ENCODE measurements at regions not wholly inside any gene's neighbourhood (a gene's known extent, or its start where the extent isn't known, plus 50 kb on each side); places are given as distances from the start of the nearest gene placed in this dataset.

GRCh38 chr6:158903801-158904200 lies 84.6 kb upstream of the EZR start:
- Histone ChIP-seq H2BK15ac (ENCODE audit: low read depth, low read length) (no peak overlapping the region), H2BK20ac (ENCODE audit: low read depth, low read length) (no peak overlapping the region), H2AK5ac (ENCODE audit: low read depth, low read length) (no peak overlapping the region), H4K8ac (ENCODE audit: low read depth in 2 of 2, low read length in 2 of 2) (no peak overlapping the region), H3K9me1 (ENCODE audit: insufficient read depth, low read length) (no peaks in the 10 kb centered on the region), H3K27me3 (ENCODE audit: control insufficient read depth, insufficient read depth, low read length) (no peaks in the 10 kb centered on the region), H3K9ac (ENCODE audit: low read depth, low read length) (no peak overlapping the region), H4K20me1 (ENCODE audit: insufficient read depth, low read length) (no peaks in the 10 kb centered on the region), H3K4ac (ENCODE audit: low read depth, low read length) (no peak overlapping the region), H3K36me3 (ENCODE audit: control insufficient read depth, insufficient read depth, low read length) (no peaks in the 10 kb centered on the region), H3K18ac (ENCODE audit: low read depth, low read length) (no peak overlapping the region), H4K91ac (ENCODE audit: insufficient read depth, low read depth, low read length) (no peak overlapping the region), H3K23ac (ENCODE audit: low read depth, low read length) (no peak overlapping the region), H3K9me3 (ENCODE audit: control insufficient read depth, insufficient read depth, low read length) (peaks cover 9% of the 10 kb centered on the region), H2BK120ac (ENCODE audit: low read depth, low read length) (no peak overlapping the region), H3K4me1 (ENCODE audit: control insufficient read depth, insufficient read depth, low read length) (no peaks in the 10 kb centered on the region), H4K5ac (ENCODE audit: low read depth, low read length) (no peak overlapping the region), H3K4me2 (ENCODE audit: low read depth, low read length) (no peak overlapping the region), H3K14ac (replicated peaks; ENCODE audit: low read depth, low read length) (no peak overlapping the region), H3K79me1 (ENCODE audit: low read depth in 1 of 2, low read length in 2 of 2) (no peaks in the 10 kb centered on the region), H2AFZ (replicated peaks; ENCODE audit: low read length, poor library complexity) (no peak overlapping the region), H3K27ac (ENCODE audit: insufficient read depth, low read length) (no peak overlapping the region), H2AK9ac (replicated peaks; ENCODE audit: low read depth, low read length, poor library complexity) (no peak overlapping the region), H3K4me3 (ENCODE audit: insufficient read depth, low read depth, low read length) (no peak overlapping the region), H2BK5ac (ENCODE audit: low read depth, low read length, poor library complexity, severe bottlenecking) (no peak overlapping the region), H3K56ac (ENCODE audit: extremely low read depth, insufficient read depth, low read length) (no peak overlapping the region)
- TF ChIP-seq RCOR1 (IDR thresholded peaks at IDR 0.05; ENCODE audit: insufficient replicate concordance, low read length) (no peak), CEBPB (IDR thresholded peaks at IDR 0.05; ENCODE audit: low read depth, low read length) (no peak), MAZ (IDR thresholded peaks at IDR 0.05; ENCODE audit: borderline replicate concordance, low read depth, low read length) (no peak), RFX5 (IDR thresholded peaks at IDR 0.05; ENCODE audit: low read depth, low read length) (no peak), FOS (IDR thresholded peaks at IDR 0.05; ENCODE audit: low read depth, low read length) (no peak), POLR2A (IDR thresholded peaks at IDR 0.05; ENCODE audit: low read depth, low read length) (no peak), CTCF (conservative IDR thresholded peaks at IDR 0.05; ENCODE audit: low read depth, low read length) (no peak), SMC3 (IDR thresholded peaks at IDR 0.05; ENCODE audit: low read depth, low read length) (no peak), USF2 (IDR thresholded peaks at IDR 0.05; ENCODE audit: low read depth, low read length) (no peak), MAFK (IDR thresholded peaks at IDR 0.05; ENCODE audit: low read depth, low read length) (no peak), RAD21 (IDR thresholded peaks at IDR 0.05; ENCODE audit: low read length) (no peak), CHD1 (IDR thresholded peaks at IDR 0.05; ENCODE audit: low read depth, low read length) (no peak), BHLHE40 (IDR thresholded peaks at IDR 0.05; ENCODE audit: low read depth, low read length) (no peak), NFE2L2 (IDR thresholded peaks at IDR 0.05; ENCODE audit: low read depth, low read length) (no peak), ELK1 (IDR thresholded peaks at IDR 0.05; ENCODE audit: borderline replicate concordance, low read depth, low read length) (no peak), MXI1 (IDR thresholded peaks at IDR 0.05; ENCODE audit: borderline replicate concordance, low read depth, low read length) (no peak)
- no CpG with 5 or more reads among the region's 2 CpGs for WGBS, 2 experiments (ENCODE audit: extremely low coverage in 2 of 2, insufficient read length in 1 of 2)
- BruUV-seq (replicated peaks) = no TSS peak
- CTCF ChIA-PET = no interaction called here
- dilution Hi-C loops (cut with HindIII; ENCODE audit: low sequenced_read_pairs, unreplicated experiment) (no loop called here), intact Hi-C loops (cut with micrococcal nuclease) (no loop called here), in situ Hi-C loops (cut with MboI; ENCODE audit: low sequenced_read_pairs) (no loop called here)
- ATAC-seq (ENCODE audit: low read depth) (no peak), DNase-seq (no peak)
- POLR2A ChIA-PET (ENCODE audit: unreplicated experiment) = no interaction called here
